ENCODE measurements at regions not wholly inside any gene's neighbourhood (a gene's known extent, or its start where the extent isn't known, plus 50 kb on each side); places are given as distances from the start of the nearest gene placed in this dataset.

GRCh38 chr14:28584951-28585350 is 181.6 kb upstream of the FOXG1 start:
- Mint-ChIP-seq H3K4me3 (no peak overlapping the region), H3K9me3 (peaks cover 16% of the 10 kb centered on the region), H3K36me3 (ENCODE audit: low read depth) (no peaks in the 10 kb centered on the region), H3K27me3 (no peaks in the 10 kb centered on the region), H3K27ac (no peak overlapping the region), H3K4me1 (ENCODE audit: low read depth) (no peaks in the 10 kb centered on the region)
- DNase-seq = no peak

DNA sequence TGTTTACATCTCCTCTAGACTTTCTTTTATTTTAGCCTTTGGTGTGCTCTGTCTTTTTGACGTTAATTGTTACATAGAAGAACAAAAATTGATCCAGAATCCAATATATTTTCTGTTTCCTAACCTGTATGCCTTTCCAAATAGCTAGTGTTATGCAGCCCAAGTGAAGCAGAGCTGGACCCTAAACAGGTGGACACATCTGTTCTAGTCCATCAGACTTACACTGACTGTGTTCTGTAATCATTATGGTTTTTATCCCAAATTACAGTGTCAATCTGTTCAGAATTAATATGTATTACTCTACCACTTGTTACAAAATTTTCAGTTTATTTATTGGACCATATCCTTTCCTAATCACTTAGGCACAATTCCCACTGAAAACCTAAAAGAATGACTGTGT is 176.8 kb upstream of the FOXG1 start:
- Mint-ChIP-seq H3K4me3 (no peak overlapping the region), H3K4me1 (ENCODE audit: low read depth) (no peaks in the 10 kb centered on the region), H3K27me3 (no peaks in the 10 kb centered on the region), H3K36me3 (ENCODE audit: low read depth) (no peaks in the 10 kb centered on the region), H3K27ac (no peak overlapping the region), H3K9me3 (peaks cover 14% of the 10 kb centered on the region)
- DNase-seq = no peak

DNA sequence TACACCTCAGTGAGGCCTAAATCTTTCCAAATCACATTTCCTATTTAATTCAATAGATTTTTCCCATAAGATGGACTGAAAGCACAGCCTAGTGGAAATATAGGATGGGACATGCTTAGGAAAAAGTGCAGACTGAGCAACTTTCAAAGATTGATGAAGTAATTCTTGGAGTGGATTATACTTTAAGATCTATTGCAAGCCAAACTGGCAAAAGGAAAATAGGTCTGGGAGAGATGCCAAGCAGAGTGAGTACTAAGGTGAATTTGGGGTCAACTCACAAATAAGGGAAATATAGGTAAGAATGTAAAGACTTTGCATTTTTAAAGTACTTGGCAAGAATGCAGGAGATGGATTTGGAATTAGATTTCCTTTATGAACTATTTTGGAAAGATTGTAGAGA is 170.2 kb upstream of the FOXG1 start:
- H3K27me3 Mint-ChIP-seq = no peaks in the 10 kb centered on the region

GRCh38 chr14:28599191-28599590 is 167.4 kb upstream of the FOXG1 start:
- no peak overlapping the region for H3K27ac Mint-ChIP-seq

More for the DNA sequence above, 170.2 kb upstream of the FOXG1 start:
- no peak for DNase-seq
- no peaks in the 10 kb centered on the region for H3K36me3 Mint-ChIP-seq (ENCODE audit: low read depth)
- H3K4me3 Mint-ChIP-seq = no peak overlapping the region
- no peaks in the 10 kb centered on the region for H3K4me1 Mint-ChIP-seq (ENCODE audit: low read depth)
- no peak overlapping the region for H3K27ac Mint-ChIP-seq
- H3K9me3 Mint-ChIP-seq = peaks cover 13% of the 10 kb centered on the region

DNA sequence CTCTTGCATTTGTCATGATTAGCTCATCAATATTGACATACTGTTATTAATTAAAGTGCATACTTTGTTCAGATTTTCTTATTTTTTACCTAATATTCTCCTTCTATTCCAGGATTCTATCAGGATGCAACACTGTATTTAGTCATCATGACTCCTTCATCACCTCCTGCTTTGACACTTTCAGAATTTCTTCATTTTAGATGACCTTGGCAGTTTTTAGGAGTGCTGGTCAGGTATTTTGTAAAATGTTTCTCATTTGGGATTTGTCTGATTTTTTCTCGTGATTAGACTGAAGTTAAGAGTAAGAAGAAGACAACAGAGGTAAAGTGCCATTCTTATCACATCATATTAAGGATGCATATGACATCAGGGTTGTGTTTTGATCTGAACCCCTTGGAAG is 167.0 kb upstream of the FOXG1 start:
- Mint-ChIP-seq H3K27ac (no peak overlapping the region), H3K36me3 (ENCODE audit: low read depth) (no peaks in the 10 kb centered on the region), H3K9me3 (peaks cover 17% of the 10 kb centered on the region), H3K27me3 (no peaks in the 10 kb centered on the region), H3K4me1 (ENCODE audit: low read depth) (no peaks in the 10 kb centered on the region), H3K4me3 (no peak overlapping the region)
- DNase-seq = no peak

More at GRCh38 chr14:28599191-28599590, 167.4 kb upstream of the FOXG1 start:
- Mint-ChIP-seq H3K4me3 (no peak overlapping the region), H3K27me3 (no peaks in the 10 kb centered on the region), H3K36me3 (ENCODE audit: low read depth) (no peaks in the 10 kb centered on the region), H3K4me1 (ENCODE audit: low read depth) (no peaks in the 10 kb centered on the region), H3K9me3 (peaks cover 16% of the 10 kb centered on the region)
- DNase-seq = no peak

DNA sequence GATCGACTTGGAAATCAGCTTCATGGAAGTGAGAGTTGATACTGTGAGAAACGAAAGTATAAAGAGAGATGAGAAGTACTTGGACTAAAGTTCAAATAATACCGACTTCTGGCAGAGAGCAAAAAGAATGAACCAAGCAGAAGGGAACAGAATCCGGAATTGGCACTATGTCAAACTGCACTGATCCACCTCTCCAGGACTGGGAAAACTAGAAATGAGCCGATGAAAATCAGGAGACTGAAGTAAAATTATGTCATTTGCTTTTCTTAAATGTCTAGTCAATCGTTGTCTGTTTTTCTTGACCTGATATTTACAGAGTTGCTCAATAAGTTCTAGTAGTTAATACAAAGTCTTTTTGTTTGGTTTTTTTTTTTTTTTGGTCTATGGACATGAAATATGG is 163.0 kb upstream of the FOXG1 start:
- H3K4me3 Mint-ChIP-seq = no peak overlapping the region
- no peak overlapping the region for H3K27ac Mint-ChIP-seq
- DNase-seq = no peak
- no peaks in the 10 kb centered on the region for H3K4me1 Mint-ChIP-seq (ENCODE audit: low read depth)
- no peaks in the 10 kb centered on the region for H3K27me3 Mint-ChIP-seq
- H3K36me3 Mint-ChIP-seq (ENCODE audit: low read depth) = no peaks in the 10 kb centered on the region
- H3K9me3 Mint-ChIP-seq = peaks cover 13% of the 10 kb centered on the region

DNA sequence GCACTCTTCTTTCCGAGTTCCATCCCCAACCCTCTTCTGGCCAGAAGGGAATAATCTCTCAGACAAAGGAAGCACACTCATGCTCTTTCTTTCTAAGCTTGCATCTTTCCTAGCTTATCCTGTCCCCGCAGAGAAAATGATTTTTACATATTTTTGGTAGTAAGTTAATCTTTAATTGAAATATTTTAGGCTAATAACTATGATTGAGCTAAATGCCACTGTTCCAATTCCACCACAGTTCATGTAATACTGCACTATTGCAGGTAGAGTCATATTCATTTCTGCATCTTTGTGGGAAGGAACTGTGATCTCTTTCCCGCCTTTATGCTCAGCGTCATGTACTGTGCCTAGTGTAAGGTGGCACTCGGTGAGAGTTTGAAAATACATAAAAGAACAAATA is 158.9 kb upstream of the FOXG1 start:
- Mint-ChIP-seq H3K27me3 (no peaks in the 10 kb centered on the region), H3K9me3 (peaks cover 12% of the 10 kb centered on the region), H3K36me3 (ENCODE audit: low read depth) (no peaks in the 10 kb centered on the region), H3K4me3 (no peak overlapping the region), H3K4me1 (ENCODE audit: low read depth) (no peaks in the 10 kb centered on the region), H3K27ac (no peak overlapping the region)
- DNase-seq = no peak

DNA sequence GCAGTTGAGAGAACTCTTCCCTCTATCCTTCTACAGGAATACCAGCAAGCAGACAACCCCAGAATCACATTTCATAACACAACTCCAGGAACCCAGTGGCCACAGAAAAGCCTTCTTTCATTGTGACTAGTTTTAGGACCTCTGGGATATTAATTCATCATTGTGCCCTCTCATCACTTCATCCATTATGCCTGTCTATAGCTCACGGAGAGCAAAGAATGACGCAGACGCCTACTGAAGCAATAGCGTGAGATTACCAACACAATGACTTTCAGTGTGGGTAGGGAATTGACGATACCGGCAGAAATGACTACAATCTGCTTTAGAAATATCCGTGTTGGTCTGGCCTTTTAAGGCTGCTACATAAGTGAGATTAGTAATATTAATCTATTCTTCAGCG is 158.1 kb upstream of the FOXG1 start:
- H3K4me3 Mint-ChIP-seq = no peak overlapping the region
- no peak overlapping the region for H3K27ac Mint-ChIP-seq
- peaks cover 13% of the 10 kb centered on the region for H3K9me3 Mint-ChIP-seq
- no peak for DNase-seq
- H3K4me1 Mint-ChIP-seq (ENCODE audit: low read depth) = no peaks in the 10 kb centered on the region
- no peaks in the 10 kb centered on the region for H3K36me3 Mint-ChIP-seq (ENCODE audit: low read depth)
- no peaks in the 10 kb centered on the region for H3K27me3 Mint-ChIP-seq

- no peak overlapping the region for H3K27ac Mint-ChIP-seq
- no peaks in the 10 kb centered on the region for H3K27me3 Mint-ChIP-seq
- H3K9me3 Mint-ChIP-seq = peaks cover 16% of the 10 kb centered on the region
- H3K4me1 Mint-ChIP-seq (ENCODE audit: low read depth) = no peaks in the 10 kb centered on the region
- H3K36me3 Mint-ChIP-seq (ENCODE audit: low read depth) = no peaks in the 10 kb centered on the region
- no peak overlapping the region for H3K4me3 Mint-ChIP-seq
- DNase-seq = no peak
Measured at GRCh38 chr14:28608851-28609828, 157.4 kb upstream of the FOXG1 start.

DNA sequence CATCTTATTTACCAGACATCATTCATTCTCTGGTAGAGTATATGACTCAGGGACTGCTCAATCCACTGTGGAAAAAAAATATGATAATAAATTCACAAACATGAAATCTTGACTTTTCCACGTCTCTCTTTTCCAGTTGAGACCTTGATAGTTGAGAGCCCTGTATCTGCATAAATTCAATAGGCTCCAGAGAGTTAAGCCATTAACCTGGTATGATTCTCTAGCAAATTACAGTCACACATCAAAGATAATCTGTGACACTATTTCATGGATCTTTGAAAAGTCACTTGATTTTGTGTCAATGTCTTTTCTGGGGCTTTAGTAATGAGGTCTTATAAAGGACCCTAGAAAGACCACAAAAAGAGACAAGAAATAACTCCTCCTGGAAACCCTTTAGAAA is 154.2 kb upstream of the FOXG1 start:
- Mint-ChIP-seq H3K27me3 (no peaks in the 10 kb centered on the region), H3K4me3 (no peak overlapping the region), H3K27ac (no peak overlapping the region), H3K9me3 (peaks cover 21% of the 10 kb centered on the region), H3K36me3 (ENCODE audit: low read depth) (no peaks in the 10 kb centered on the region), H3K4me1 (ENCODE audit: low read depth) (no peaks in the 10 kb centered on the region)
- no peak for DNase-seq

DNA sequence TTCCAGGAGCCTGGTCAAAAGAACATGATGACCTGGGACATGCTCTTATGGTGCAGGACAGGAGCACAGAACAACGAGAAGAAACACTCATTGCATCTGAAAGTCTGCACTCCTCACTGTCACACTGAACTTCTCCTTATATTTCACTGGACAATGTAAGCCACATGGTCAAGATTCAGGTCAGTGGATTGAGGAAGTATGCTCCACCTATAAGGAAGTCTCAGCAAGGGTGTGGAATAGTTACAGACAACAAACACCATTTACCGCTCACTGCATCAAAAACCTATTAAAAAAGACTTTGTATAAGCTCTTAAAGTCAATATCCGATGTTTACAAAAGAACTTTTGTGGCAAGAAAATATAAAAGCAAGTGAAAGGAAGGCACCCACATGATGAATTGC is 153.1 kb upstream of the FOXG1 start:
- Mint-ChIP-seq H3K36me3 (ENCODE audit: low read depth) (no peaks in the 10 kb centered on the region), H3K4me3 (no peak overlapping the region), H3K27me3 (no peaks in the 10 kb centered on the region)

DNA sequence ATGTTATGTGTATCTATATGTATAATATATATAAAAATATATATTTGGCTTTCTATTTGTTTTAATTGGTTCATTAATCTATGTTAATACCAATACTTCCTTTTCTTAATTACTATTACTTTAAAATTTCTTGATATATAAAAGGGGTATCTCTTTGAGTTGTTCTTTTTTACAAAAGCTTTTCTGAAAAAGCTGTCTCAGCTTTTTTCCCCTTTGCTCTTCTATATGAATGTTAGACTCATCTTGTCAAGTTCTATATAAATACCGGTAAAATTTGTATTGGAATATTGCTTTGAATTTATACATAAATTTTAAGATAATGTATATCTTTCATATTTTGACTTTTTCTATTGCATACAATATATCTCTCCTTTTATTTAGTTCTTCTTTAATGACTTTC is 139.8 kb upstream of the FOXG1 start:
- peaks cover 23% of the 10 kb centered on the region for H3K9me3 Mint-ChIP-seq
- H3K4me3 Mint-ChIP-seq = no peak overlapping the region
- H3K27ac Mint-ChIP-seq = no peak overlapping the region
- no peaks in the 10 kb centered on the region for H3K4me1 Mint-ChIP-seq (ENCODE audit: low read depth)
- H3K27me3 Mint-ChIP-seq = no peaks in the 10 kb centered on the region
- H3K36me3 Mint-ChIP-seq (ENCODE audit: low read depth) = no peaks in the 10 kb centered on the region
- no peak for DNase-seq

More for the DNA sequence above, 153.1 kb upstream of the FOXG1 start:
- Mint-ChIP-seq H3K9me3 (peaks cover 23% of the 10 kb centered on the region), H3K27ac (no peak overlapping the region), H3K4me1 (ENCODE audit: low read depth) (no peaks in the 10 kb centered on the region)
- no peak for DNase-seq

GRCh38 chr14:28629328-28630004 is 137.1 kb upstream of the FOXG1 start:
- H3K4me1 Mint-ChIP-seq (ENCODE audit: low read depth) = no peaks in the 10 kb centered on the region
- no peak overlapping the region for H3K27ac Mint-ChIP-seq
- H3K4me3 Mint-ChIP-seq = no peak overlapping the region
- no peaks in the 10 kb centered on the region for H3K36me3 Mint-ChIP-seq (ENCODE audit: low read depth)
- peaks cover 21% of the 10 kb centered on the region for H3K9me3 Mint-ChIP-seq
- DNase-seq = no peak
- H3K27me3 Mint-ChIP-seq = no peaks in the 10 kb centered on the region

DNA sequence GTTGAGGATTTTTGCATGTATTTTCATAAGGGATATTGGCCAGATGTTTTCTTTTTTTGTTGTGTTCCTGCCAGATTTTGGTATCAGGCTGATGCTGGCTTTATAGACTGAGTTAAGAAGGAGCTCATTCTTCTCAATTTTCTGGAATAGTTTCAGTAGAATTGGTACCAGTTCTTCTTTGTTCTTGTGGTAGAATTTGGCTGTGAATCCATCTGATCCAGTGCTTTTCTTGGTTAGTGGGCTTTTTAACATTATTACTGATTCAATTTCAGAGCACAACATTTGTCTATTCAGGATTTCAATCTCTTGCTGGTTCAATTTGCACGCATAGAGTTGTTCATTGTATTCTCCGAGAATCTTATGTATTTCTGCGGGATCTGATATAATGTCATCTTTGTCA is 136.5 kb upstream of the FOXG1 start:
- Mint-ChIP-seq H3K4me3 (no peak overlapping the region), H3K27ac (no peak overlapping the region), H3K9me3 (peaks cover 21% of the 10 kb centered on the region), H3K36me3 (ENCODE audit: low read depth) (no peaks in the 10 kb centered on the region), H3K27me3 (no peaks in the 10 kb centered on the region), H3K4me1 (ENCODE audit: low read depth) (no peaks in the 10 kb centered on the region)
- no peak for DNase-seq

GRCh38 chr14:28635387-28635786 is 131.2 kb upstream of the FOXG1 start:
- Mint-ChIP-seq H3K36me3 (ENCODE audit: low read depth) (no peaks in the 10 kb centered on the region), H3K9me3 (peaks cover 13% of the 10 kb centered on the region), H3K27me3 (no peaks in the 10 kb centered on the region), H3K27ac (no peak overlapping the region), H3K4me1 (ENCODE audit: low read depth) (no peaks in the 10 kb centered on the region), H3K4me3 (no peak overlapping the region)
- no peak for DNase-seq

Data from activated T-cell treated with anti-CD3 and anti-CD28 coated beads, Interleukin-2, amount 50 U/mL, for 24 hours (primary cell).